NOMO-1 (cell line): ENCODE measurements at regions not wholly inside any gene's neighbourhood (a gene's known extent, or its start where the extent isn't known, plus 50 kb on each side); places are given as distances from the start of the nearest gene placed in this dataset.
"Not testable (repeated sequence)": the region's sequence is repeated elsewhere in the genome, so short reads cannot be mapped to it uniquely, and the experiment has no call there.

Experiments used
- DNase-seq, 2 experiments: peaks; one replicate each; lab custom pipeline; 2025; ENCODE audit not compliant: unreplicated experiment in 2 of 2; lab: John Stamatoyannopoulos, UW

- not testable (repeated sequence) for DNase-seq
Observed at GRCh38 chr12:75686233-75686632, 174.8 kb upstream of the KRR1 start.

- DNase-seq, result no peak
Observed at GRCh38 chr12:75685617-75686225, 174.3 kb upstream of the KRR1 start.

- no peak for DNase-seq
Observed at GRCh38 chr12:75684678-75685616, 173.5 kb upstream of the KRR1 start.

- not testable (repeated sequence) for DNase-seq
Observed at GRCh38 chr12:75683995-75684586, 172.7 kb upstream of the KRR1 start.

GRCh38 chr12:75683220-75683619 lies 171.8 kb upstream of the KRR1 start:
- DNase-seq, result no peak

GRCh38 chr12:75677522-75677921 lies 166.1 kb upstream of the KRR1 start:
- DNase-seq, result no peak

- no peak for DNase-seq
Observed at GRCh38 chr12:75674393-75674792, 163.0 kb upstream of the KRR1 start.

GRCh38 chr12:75672200-75672599 lies 160.8 kb upstream of the KRR1 start:
- no peak for DNase-seq

- no peak for DNase-seq
Observed at GRCh38 chr12:75670216-75670615, 158.8 kb upstream of the KRR1 start.

GRCh38 chr12:75666939-75667334 lies 155.5 kb upstream of the KRR1 start:
- DNase-seq, result no peak

GRCh38 chr12:75666126-75666938 lies 154.9 kb upstream of the KRR1 start:
- no peak for DNase-seq

- no peak for DNase-seq
Observed at GRCh38 chr12:75665216-75665615, 153.8 kb upstream of the KRR1 start.

GRCh38 chr12:75662511-75663159 lies 151.2 kb upstream of the KRR1 start:
- no peak for DNase-seq

GRCh38 chr12:75661908-75662307 lies 150.5 kb upstream of the KRR1 start:
- no peak for DNase-seq

GRCh38 chr12:75660805-75661404 lies 149.5 kb upstream of the KRR1 start:
- no peak for DNase-seq

- DNase-seq, result no peak
Observed at GRCh38 chr12:75660107-75660530, 148.7 kb upstream of the KRR1 start.

GRCh38 chr12:75658901-75659823 lies 147.8 kb upstream of the KRR1 start:
- DNase-seq, result no peak

- no peak for DNase-seq
Observed at GRCh38 chr12:75658286-75658685, 146.9 kb upstream of the KRR1 start.

GRCh38 chr12:75657831-75658230 lies 146.4 kb upstream of the KRR1 start:
- no peak for DNase-seq
